Lower leg skin (tissue), 4 donors: ENCODE measurements at regions not wholly inside any gene's neighbourhood (a gene's known extent, or its start where the extent isn't known, plus 50 kb on each side); places are given as distances from the start of the nearest gene placed in this dataset.

ENCODE experiments used
- DNase-seq, 2 donors: peaks; one replicate each; pipeline ENCODE4 v3.0.0-alpha.2; 2019; ENCODE audit warnings: low spot score in 2 of 2
- H3K4me3 ChIP-seq: fragments of 200-600 bp; sonication (generic); 2 replicates; pipeline ENCODE4 v1.5.1; 2017; ENCODE audit warnings: mild to moderate bottlenecking, low read depth; ENCODE audit not compliant: poor library complexity, severe bottlenecking
- CTCF ChIP-seq, 3 donors: fragments of 450-650 bp; IDR thresholded peaks; one replicate each; pipeline ENCODE4 v1.5.1; 2016; ENCODE audit warnings: antibody characterized with exemption in 3 of 3, mild to moderate bottlenecking in 3 of 3, moderate library complexity in 2 of 3
- POLR2A ChIP-seq, 2 donors: fragments of 450-650 bp; IDR thresholded peaks; one replicate each; pipeline ENCODE4 v1.6.1; 2016 to 2017; ENCODE audit warnings: antibody characterized with exemption in 2 of 2, mild to moderate bottlenecking in 1 of 2, moderate library complexity in 1 of 2
- WGBS, 2 donors: methylation state at CpG; one replicate each; pipeline ENCODE4 v1.1.5; 2018; 5-methylcytosine and 5-hydroxymethylcytosine counted together
- intact Hi-C: fragments of 100-400 bp; cut with DNase I; formaldehyde crosslinking; loops from one replicate; pipeline ENCODE4 v1.15.0; 2023; ENCODE audit warnings: low total_unique reads

DNA sequence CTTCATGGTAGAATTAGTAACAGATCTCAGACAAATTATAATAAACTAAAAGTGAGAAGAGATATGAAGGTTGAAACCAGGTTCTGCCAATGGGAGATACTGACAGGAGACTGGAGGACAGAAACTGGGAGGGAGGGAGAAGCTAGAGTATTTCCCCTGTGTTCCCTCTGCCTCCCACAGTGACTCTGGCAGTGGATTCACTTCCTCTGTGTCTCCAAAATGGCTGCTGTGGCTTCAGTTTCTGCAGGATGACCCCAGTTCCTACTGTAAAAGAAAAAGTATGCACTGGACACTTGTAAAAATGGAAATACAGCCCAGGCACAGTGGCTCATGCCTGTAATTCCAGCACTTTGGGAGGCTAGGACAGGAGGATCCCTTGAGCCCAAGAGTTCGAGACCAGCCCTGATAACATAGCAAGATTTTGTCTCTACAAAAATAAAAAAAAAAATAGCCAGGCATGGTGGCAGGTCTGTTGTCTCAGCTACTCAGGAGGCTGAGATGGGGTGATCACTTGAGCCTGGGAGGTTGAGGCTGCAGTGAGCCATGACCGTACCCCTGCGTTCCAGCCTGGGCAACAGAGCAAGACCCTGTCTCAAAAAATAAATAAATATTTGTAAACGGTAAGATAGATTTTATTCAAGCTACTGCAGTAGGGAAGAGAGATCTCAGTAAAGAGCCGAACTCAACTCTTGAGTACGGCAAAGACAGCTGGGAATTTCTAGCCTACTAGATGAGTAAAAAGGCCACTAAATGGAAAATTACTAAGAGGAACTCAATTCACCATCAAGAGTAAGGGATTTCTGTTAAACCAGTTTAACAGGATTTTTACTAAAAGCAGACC, 156.6 kb upstream of the TRIM24 start:
- WGBS, 2 donors, result 86% methylated on average over 6 of the region's 6 CpGs
- TF ChIP-seq POLR2A (IDR thresholded peaks at IDR 0.05) (no peak), CTCF (IDR thresholded peaks at IDR 0.05) (no peak)
- intact Hi-C loops, result no loop called here
- no peak for DNase-seq
- no peak overlapping the region for H3K4me3 ChIP-seq

DNA sequence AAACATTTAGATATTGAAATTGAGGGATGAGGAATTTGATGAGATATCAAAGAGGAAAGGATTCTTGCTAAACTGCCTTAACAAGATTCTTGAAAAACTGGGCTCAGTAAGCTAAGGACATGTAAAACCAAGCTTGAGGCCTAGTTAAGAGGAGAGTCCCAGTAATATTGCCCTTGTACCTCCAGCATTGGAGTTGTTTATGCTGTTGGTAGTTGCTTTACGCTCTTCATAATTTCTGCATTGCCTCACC, 156.1 kb upstream of the TRIM24 start:
- 76 to 88% methylated on average over 1 of the region's 1 CpG for WGBS, 2 donors

DNA sequence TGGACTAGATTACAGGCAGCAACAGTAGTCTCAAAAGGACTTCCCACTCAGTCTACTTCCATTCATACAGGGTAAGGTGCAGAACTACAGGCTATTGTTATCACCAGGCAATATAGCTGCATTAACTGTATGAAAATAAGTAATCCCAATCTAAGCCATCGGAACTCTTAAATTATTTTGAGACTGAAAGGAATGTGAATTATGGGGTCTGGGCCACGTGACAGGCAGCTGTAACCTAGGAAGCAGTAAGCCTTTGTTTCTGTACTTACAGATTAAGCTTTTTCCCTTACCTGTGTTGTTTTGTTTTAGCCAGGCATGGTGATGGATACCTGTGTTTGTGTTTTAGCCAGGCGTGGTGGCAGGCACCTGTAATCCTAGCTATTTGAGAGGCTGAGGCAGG, 152.4 kb upstream of the TRIM24 start:
- no peak for DNase-seq
- no peak overlapping the region for H3K4me3 ChIP-seq
- 65 to 75% methylated on average over 3 of the region's 3 CpGs for WGBS, 2 donors
- TF ChIP-seq POLR2A (IDR thresholded peaks at IDR 0.05), result no peak
- no peak for TF ChIP-seq CTCF (IDR thresholded peaks at IDR 0.05)
- intact Hi-C loops, result no loop called here

More for the DNA sequence above, 156.1 kb upstream of the TRIM24 start:
- no peak overlapping the region for H3K4me3 ChIP-seq
- no peak for TF ChIP-seq CTCF (IDR thresholded peaks at IDR 0.05)
- no peak for TF ChIP-seq POLR2A (IDR thresholded peaks at IDR 0.05)
- no peak for DNase-seq
- intact Hi-C loops, result no loop called here

DNA sequence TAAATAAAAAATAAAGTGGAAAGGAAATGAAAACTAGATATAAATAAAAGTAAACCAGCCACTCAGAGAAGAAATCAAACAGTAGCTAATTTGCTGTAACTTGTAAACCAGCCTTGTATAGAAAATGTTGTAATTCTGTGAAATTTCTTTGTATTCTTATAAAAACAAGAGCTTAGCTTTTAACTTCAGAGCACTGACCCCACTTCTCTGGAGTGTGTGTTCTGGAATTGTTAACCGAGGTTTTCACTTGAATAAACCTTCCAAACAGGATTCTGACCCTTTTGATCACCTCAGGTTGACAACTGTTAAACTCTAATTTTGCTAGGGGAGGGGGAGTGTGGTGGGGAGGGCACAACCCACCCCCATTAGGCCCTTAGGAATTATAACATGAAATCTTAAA, 151.9 kb upstream of the TRIM24 start:
- no peak overlapping the region for H3K4me3 ChIP-seq
- no peak for DNase-seq
- TF ChIP-seq CTCF (IDR thresholded peaks at IDR 0.05), result no peak
- WGBS, 2 donors, result 68 to 76% methylated on average over 1 of the region's 1 CpG
- intact Hi-C loops, result no loop called here

GRCh38 chr7:138309186-138309585, 150.9 kb upstream of the TRIM24 start:
- H3K4me3 ChIP-seq, result no peak overlapping the region
- 86 to 87% methylated on average over 2 of the region's 2 CpGs for WGBS, 2 donors
- TF ChIP-seq POLR2A (IDR thresholded peaks at IDR 0.05) (no peak), CTCF (IDR thresholded peaks at IDR 0.05) (no peak)
- no peak for DNase-seq
- intact Hi-C loops, result no loop called here

- WGBS, 2 donors, result 75 to 90% methylated on average over 2 of the region's 2 CpGs
- intact Hi-C loops, result no loop called here
- no peak for DNase-seq
- H3K4me3 ChIP-seq, result no peak overlapping the region
- TF ChIP-seq CTCF (IDR thresholded peaks at IDR 0.05) (no peak), POLR2A (IDR thresholded peaks at IDR 0.05) (no peak)
Observed at GRCh38 chr7:138313829-138314178, 146.3 kb upstream of the TRIM24 start.
